GM18909 (cell line): ENCODE measurements at regions not wholly inside any gene's neighbourhood (a gene's known extent, or its start where the extent isn't known, plus 50 kb on each side); places are given as distances from the start of the nearest gene placed in this dataset.
"Not testable (repeated sequence)": the region's sequence is repeated elsewhere in the genome, so short reads cannot be mapped to it uniquely, and the experiment has no call there.

Experiments
- ATAC-seq: cut with Tn5 transposase; IDR thresholded peaks from one replicate; pipeline ENCODE4 v1.9.1; 2021; ENCODE audit warnings: mild to moderate bottlenecking; ENCODE audit not compliant: unreplicated experiment, poor library complexity

DNA sequence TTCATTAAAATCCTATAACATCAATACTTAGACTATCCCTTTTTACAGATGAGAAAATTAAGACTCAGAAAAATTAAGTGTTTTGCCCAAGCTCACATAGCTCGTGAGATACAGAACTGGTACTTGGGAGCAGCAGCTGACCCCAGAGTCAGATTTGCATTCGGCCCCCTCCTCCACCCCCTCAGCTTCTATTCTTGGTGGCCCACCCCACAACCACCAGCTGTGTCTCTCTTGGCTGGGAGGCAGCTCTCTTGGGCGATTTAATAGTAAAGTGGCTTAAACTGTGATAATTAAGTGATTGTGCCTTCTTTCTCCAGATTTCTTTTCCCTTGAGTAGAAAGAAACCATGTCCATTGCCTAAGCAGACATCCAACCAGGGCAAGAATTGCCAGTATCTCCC is 203.6 kb upstream of the PDZRN3 start:
- ATAC-seq = no peak

- ATAC-seq = no peak
Measured at GRCh38 chr3:73827725-73828211, 203.0 kb upstream of the PDZRN3 start.

DNA sequence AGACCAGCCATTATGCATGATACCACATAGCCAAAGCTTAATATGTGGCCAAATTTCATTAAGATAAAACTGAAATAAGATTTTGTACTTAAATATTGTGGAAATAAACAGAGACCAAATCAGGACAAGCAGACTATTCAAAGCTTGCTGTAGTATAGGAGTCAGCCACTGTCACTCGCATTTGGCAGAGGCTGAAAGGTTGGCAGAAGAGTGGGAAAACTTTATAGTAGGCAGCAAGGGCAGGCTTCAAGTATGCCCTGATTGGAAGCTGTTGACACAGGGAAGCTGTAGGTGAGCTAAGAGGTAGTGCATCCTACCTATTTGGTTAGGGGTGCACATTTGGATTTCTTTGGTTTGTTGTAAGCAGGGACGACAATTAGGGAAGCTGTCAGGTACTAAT is 202.5 kb upstream of the PDZRN3 start:
- ATAC-seq = no peak

- ATAC-seq = not testable (repeated sequence)
Measured at GRCh38 chr3:73820896-73821295, 196.2 kb upstream of the PDZRN3 start.

DNA sequence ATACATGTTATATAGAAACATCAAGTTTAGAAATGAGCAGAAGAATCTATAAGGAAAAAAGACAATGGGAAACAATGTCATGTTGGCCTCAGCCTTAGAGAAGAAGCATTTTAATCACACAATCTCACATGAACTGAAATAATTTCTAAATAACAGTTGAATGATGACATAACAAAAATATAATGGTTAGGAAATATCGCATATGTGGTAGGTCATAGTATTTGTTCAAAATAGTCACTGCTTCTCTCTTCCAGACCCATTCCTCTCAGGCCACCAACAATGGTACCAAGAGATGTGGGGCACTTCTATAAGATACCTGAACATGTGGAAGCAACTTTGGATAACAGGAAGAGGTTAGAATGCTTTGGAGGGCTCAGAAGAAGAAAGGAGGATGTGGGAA is 195.7 kb upstream of the PDZRN3 start:
- ATAC-seq = no peak

DNA sequence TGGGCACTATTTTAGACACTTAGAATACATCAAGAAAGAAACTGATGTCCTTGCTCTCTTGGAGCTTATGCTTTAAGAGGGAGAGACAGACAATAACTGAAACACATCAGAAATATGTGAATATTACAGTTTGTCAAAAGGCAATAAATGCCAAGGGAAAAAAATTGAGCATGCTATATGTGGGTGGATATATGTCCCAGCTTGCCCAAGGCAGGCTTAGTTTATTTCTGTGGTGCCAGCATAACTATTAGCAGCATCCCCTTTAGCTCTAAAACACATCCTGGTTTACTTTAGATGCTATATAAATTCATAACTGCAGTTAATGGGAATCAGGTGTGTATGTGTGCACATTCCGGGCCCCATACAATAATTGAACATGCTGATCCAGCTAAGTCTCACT is 191.2 kb upstream of the PDZRN3 start:
- ATAC-seq = no peak

- ATAC-seq = no peak
Measured at GRCh38 chr3:73813692-73814292, 189.1 kb upstream of the PDZRN3 start.

- no peak for ATAC-seq
Measured at GRCh38 chr3:73813291-73813690, 188.6 kb upstream of the PDZRN3 start.

DNA sequence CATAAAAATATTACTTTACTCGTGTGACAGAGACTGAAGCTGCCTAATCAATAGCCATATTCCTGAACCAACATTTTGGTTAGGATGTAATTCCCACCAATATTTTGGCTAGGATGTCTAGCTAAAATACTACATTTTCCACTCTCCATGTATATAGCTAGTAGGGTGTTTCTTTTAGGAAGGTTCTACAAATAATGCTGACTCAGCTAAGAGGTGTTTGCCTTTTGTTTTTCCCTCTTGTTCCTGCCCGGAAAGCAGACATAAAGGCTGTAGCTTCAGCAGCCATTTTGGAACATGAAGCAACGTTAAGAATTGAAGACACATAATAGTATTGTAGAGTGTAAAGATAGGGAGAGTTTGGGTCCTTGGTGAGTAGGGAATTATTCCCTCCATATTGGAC is 187.3 kb upstream of the PDZRN3 start:
- ATAC-seq = no peak

GRCh38 chr3:73808862-73809509 is 184.2 kb upstream of the PDZRN3 start:
- no peak for ATAC-seq

DNA sequence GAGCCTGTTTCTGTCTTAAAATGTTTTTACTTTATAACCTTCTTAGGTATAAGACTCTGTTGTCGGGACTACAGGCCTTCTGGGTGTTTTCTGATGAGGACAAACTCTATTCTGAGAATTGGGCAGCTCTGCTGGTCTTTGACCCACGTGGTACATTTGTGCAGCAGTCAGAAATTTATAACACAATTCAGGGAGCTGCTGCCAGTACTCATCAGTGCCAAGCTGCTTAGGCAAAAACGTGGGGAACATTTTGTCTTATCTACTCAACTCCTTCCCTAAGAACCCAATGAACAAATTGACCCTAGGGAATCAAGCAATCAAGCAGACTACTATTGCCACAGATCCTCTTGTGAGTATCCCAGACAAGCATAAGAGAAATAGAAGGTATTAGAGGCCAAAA is 180.7 kb upstream of the PDZRN3 start:
- ATAC-seq = no peak

DNA sequence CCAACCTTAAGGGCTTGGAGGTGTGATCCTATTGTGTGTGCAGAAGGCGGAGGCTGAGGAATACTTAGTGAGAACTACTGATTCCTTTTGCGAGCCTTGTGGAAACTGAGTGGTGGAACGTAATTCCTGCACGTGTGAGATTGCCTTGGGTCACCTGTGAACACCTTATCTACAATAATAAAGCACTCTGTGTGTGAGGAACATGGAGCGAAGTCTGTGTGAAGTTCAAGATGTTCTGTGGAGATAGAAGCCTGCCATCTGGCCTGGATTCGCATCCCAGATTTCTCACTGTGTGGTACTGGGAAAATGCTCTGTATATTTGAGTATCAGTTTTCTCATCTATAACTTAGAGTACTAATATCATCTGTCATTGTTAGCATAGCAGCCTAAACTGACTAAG is 179.5 kb upstream of the PDZRN3 start:
- ATAC-seq = no peak

DNA sequence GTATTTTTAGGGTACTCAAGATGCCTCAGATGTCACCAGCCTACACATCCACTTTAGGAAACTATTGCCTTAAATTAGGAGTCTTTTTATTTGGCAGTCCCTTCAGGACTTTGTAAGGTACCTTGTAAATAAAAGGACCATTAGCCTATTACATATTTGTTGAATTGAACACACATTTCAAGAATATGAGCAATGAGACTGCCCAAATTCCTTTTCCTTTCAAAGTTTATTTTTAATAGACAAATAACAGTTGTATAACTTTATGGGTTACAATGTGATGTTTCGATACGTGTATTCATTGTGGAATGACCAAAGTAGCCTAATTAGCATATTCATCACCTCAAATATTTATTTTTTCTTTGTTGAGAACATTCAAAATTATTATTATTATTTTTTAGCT is 176.7 kb upstream of the PDZRN3 start:
- no peak for ATAC-seq

DNA sequence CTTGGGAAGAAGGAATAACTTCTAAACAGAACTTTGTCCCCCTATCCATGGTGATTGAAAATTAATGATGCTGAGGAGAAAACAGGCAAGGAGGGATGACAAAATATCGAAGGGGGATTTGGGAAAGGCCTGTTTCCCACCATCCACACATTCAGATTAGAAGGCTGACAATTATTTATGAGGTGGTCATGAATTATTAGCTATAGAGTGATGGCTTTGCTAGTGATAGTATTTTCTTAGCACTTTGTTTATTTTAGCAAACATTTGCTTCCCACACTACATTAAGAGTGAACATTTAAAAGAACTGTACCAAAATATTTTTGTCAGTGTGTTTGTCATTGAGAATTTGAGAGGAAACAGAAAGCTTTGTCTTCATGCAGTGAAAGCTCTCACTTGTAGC is 172.6 kb upstream of the PDZRN3 start:
- ATAC-seq = no peak

DNA sequence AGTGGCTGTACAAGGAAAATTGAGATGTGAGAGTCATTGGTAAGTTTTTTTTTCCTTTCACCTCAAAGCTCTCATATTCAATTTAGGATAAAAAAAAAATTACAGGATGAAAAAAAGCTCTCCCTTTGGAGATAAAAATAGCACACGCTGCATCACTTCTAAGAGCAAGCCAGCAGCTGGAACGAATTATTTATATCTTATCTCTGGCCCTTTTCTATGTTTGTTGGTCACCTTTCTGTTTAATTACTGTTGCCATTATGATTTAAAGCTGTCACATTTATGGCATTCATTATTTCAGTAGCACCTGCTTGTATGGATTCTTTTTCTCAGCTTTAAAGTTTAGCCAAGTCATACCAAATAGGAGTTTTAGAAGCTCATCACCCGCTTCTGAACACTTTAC is 171.6 kb upstream of the PDZRN3 start:
- ATAC-seq = no peak

GRCh38 chr3:73791356-73791755 is 166.6 kb upstream of the PDZRN3 start:
- ATAC-seq = no peak

DNA sequence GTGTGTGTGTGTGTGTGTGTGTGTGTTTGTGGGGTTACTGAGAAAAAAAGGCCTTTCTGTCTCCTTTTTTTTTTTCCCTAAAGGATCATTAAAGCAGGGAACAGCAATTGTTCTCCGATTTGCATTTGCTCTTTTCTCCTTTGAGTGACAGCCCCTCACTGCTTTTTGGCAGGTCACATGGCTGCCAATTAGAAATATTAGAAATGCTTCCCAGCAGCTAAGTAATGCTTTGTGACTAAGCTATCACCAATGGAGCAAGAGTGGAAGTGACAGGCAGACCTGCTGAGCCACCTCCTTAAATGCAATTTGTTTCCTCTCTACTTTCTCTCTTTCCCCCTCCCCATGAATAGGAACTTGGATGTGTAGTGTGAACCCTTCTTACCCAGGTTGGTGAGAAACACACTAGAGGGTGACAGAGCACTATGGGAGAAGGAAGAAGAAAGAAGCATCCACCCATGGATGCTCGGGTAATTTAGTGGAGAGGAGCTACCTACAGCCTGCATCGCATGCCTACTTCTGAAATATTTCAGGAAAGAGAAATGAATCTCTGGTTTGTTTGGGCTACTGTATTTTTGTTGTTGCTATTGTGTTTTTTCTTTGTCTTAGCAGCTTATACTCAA is 165.2 kb upstream of the PDZRN3 start:
- ATAC-seq = no peak

DNA sequence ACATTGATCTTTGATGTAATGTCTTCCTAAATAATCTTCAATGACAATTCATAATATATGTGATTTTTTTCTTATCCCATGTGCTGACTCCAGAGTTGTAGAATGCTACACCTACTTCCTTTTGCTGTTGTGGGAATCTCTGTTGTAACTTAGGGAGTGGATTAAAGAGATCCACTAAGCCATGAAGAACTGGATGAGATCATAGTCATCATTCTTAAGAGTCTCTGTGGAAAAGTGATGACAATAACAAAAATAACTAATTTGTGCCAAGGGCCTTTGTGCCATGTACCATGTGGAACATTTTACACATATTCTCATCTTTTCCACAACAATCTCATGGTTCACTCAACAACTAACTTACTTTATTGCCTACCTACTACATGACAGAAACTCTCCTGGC is 162.9 kb upstream of the PDZRN3 start:
- no peak for ATAC-seq

GRCh38 chr3:73786998-73787397 is 162.3 kb upstream of the PDZRN3 start:
- no peak for ATAC-seq

GRCh38 chr3:73786321-73786807 is 161.6 kb upstream of the PDZRN3 start:
- ATAC-seq = no peak

- no peak for ATAC-seq
Measured at GRCh38 chr3:73784686-73785392, 160.1 kb upstream of the PDZRN3 start.
